ENCODE measurements at regions not wholly inside any gene's neighbourhood (a gene's known extent, or its start where the extent isn't known, plus 50 kb on each side); places are given as distances from the start of the nearest gene placed in this dataset.

- no peaks in the 10 kb centered on the region for H3K27me3 Mint-ChIP-seq (ENCODE audit: low read depth, unreplicated experiment)
- DNase-seq (ENCODE audit: low read depth) (no peak), FAIRE-seq (no peak)
- Histone ChIP-seq H3K4me1 (ENCODE audit: insufficient read depth, low read length) (no peaks in the 10 kb centered on the region), H3K9ac (ENCODE audit: low read length) (no peak overlapping the region), H3K27ac (ENCODE audit: low read depth, low read length) (no peak overlapping the region), H2AFZ (ENCODE audit: low read depth, low read length) (no peak overlapping the region), H3K79me2 (ENCODE audit: insufficient read depth, low read length) (no peaks in the 10 kb centered on the region), H3K9me3 (ENCODE audit: insufficient read depth, low read depth, low read length) (no peaks in the 10 kb centered on the region), H3K27me3 (ENCODE audit: insufficient read depth, low read length) (no peaks in the 10 kb centered on the region), H4K20me1 (ENCODE audit: insufficient read depth, low read length) (no peaks in the 10 kb centered on the region), H3K4me3 (ENCODE audit: insufficient read depth, low read depth, low read length) (no peak overlapping the region), H3K4me2 (ENCODE audit: low read length) (no peak overlapping the region), H3K36me3 (ENCODE audit: insufficient read depth, low read length) (no peaks in the 10 kb centered on the region)
- H3K36me3 Mint-ChIP-seq (ENCODE audit: low read depth, unreplicated experiment), result no peaks in the 10 kb centered on the region
- H3K4me1 Mint-ChIP-seq (ENCODE audit: low read depth, unreplicated experiment), result no peaks in the 10 kb centered on the region
- H3K4me3 Mint-ChIP-seq (ENCODE audit: unreplicated experiment), result no peak overlapping the region
- H3K9me3 Mint-ChIP-seq (ENCODE audit: unreplicated experiment), result no peaks in the 10 kb centered on the region
- H3K27ac Mint-ChIP-seq (ENCODE audit: unreplicated experiment), result no peak overlapping the region
- TF ChIP-seq EZH2 (IDR thresholded peaks at IDR 0.05; ENCODE audit: insufficient read depth, low read length) (no peak), CTCF (IDR thresholded peaks at IDR 0.05; ENCODE audit: insufficient read depth, low read depth, low read length) (no peak)
Observed at GRCh38 chr7:25424113-25424512, 195.8 kb upstream of the NPVF start.

DNA sequence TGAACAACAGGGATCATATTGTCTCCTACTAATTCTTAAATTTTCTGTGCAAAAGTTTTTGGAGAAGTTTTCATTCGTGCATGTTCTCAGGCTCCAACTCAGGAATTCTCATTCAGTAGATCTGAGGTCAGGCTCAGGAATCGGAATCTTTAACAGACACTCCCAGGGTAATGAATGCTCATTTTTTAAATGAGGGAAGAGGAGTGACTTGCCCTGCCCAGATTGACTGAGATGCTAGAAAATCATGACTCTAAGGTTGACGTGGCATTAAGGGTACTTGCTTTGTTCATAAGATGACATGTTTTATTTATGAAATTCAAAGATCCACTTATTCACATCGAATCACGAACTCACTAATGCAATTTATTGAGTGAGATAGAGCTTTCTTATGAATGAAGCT lies 196.6 kb upstream of the NPVF start:
- H2AFZ ChIP-seq (ENCODE audit: low read depth, low read length), result no peak overlapping the region
- Mint-ChIP-seq H3K9me3 (ENCODE audit: unreplicated experiment) (no peaks in the 10 kb centered on the region), H3K4me1 (ENCODE audit: low read depth, unreplicated experiment) (peaks cover 4% of the 10 kb centered on the region), H3K27ac (ENCODE audit: unreplicated experiment) (no peak overlapping the region), H3K4me3 (ENCODE audit: unreplicated experiment) (no peak overlapping the region), H3K27me3 (ENCODE audit: low read depth, unreplicated experiment) (no peaks in the 10 kb centered on the region), H3K36me3 (ENCODE audit: low read depth, unreplicated experiment) (no peaks in the 10 kb centered on the region)
- no peaks in the 10 kb centered on the region for H4K20me1 ChIP-seq (ENCODE audit: insufficient read depth, low read length)
- no peaks in the 10 kb centered on the region for H3K27me3 ChIP-seq (ENCODE audit: insufficient read depth, low read length)
- H3K9ac ChIP-seq (ENCODE audit: low read length), result no peak overlapping the region
- no peak overlapping the region for H3K4me3 ChIP-seq (ENCODE audit: insufficient read depth, low read depth, low read length)
- no peak overlapping the region for H3K4me2 ChIP-seq (ENCODE audit: low read length)
- no peaks in the 10 kb centered on the region for H3K4me1 ChIP-seq (ENCODE audit: insufficient read depth, low read length)
- H3K79me2 ChIP-seq (ENCODE audit: insufficient read depth, low read length), result no peaks in the 10 kb centered on the region
- no peaks in the 10 kb centered on the region for H3K9me3 ChIP-seq (ENCODE audit: insufficient read depth, low read depth, low read length)
- TF ChIP-seq EZH2 (IDR thresholded peaks at IDR 0.05; ENCODE audit: insufficient read depth, low read length) (no peak), CTCF (IDR thresholded peaks at IDR 0.05; ENCODE audit: insufficient read depth, low read depth, low read length) (no peak)
- no peaks in the 10 kb centered on the region for H3K36me3 ChIP-seq (ENCODE audit: insufficient read depth, low read length)
- FAIRE-seq (no peak), DNase-seq (ENCODE audit: low read depth) (no peak)
- H3K27ac ChIP-seq (ENCODE audit: low read depth, low read length), result no peak overlapping the region

GRCh38 chr7:25427721-25428120 lies 199.4 kb upstream of the NPVF start:
- DNase-seq (ENCODE audit: low read depth) (no peak), FAIRE-seq (no peak)
- Histone ChIP-seq H3K36me3 (ENCODE audit: insufficient read depth, low read length) (no peaks in the 10 kb centered on the region), H3K4me1 (ENCODE audit: insufficient read depth, low read length) (no peaks in the 10 kb centered on the region), H3K4me2 (ENCODE audit: low read length) (no peak overlapping the region), H3K9me3 (ENCODE audit: insufficient read depth, low read depth, low read length) (no peaks in the 10 kb centered on the region), H3K27me3 (ENCODE audit: insufficient read depth, low read length) (no peaks in the 10 kb centered on the region), H3K79me2 (ENCODE audit: insufficient read depth, low read length) (no peaks in the 10 kb centered on the region), H3K27ac (ENCODE audit: low read depth, low read length) (no peak overlapping the region), H3K9ac (ENCODE audit: low read length) (no peak overlapping the region), H4K20me1 (ENCODE audit: insufficient read depth, low read length) (no peaks in the 10 kb centered on the region), H2AFZ (ENCODE audit: low read depth, low read length) (no peak overlapping the region), H3K4me3 (ENCODE audit: insufficient read depth, low read depth, low read length) (no peak overlapping the region)
- H3K27me3 Mint-ChIP-seq (ENCODE audit: low read depth, unreplicated experiment), result peaks cover 5% of the 10 kb centered on the region
- no peak overlapping the region for H3K4me3 Mint-ChIP-seq (ENCODE audit: unreplicated experiment)
- H3K36me3 Mint-ChIP-seq (ENCODE audit: low read depth, unreplicated experiment), result no peaks in the 10 kb centered on the region
- no peak overlapping the region for H3K27ac Mint-ChIP-seq (ENCODE audit: unreplicated experiment)
- peaks cover 4% of the 10 kb centered on the region for H3K4me1 Mint-ChIP-seq (ENCODE audit: low read depth, unreplicated experiment)
- no peaks in the 10 kb centered on the region for H3K9me3 Mint-ChIP-seq (ENCODE audit: unreplicated experiment)
- TF ChIP-seq CTCF (IDR thresholded peaks at IDR 0.05; ENCODE audit: insufficient read depth, low read depth, low read length), result no peak
- TF ChIP-seq EZH2 (IDR thresholded peaks at IDR 0.05; ENCODE audit: insufficient read depth, low read length), result no peak

Measured in astrocyte (in vitro differentiated cells and primary cell).